Endothelial cell (in vitro differentiated cells): ENCODE measurements at regions not wholly inside any gene's neighbourhood (a gene's known extent, or its start where the extent isn't known, plus 50 kb on each side); places are given as distances from the start of the nearest gene placed in this dataset.
"Not testable (repeated sequence)": the region's sequence is repeated elsewhere in the genome, so short reads cannot be mapped to it uniquely, and the experiment has no call there.

ENCODE experiments used
- DNase-seq: peaks from one replicate; pipeline ENCODE4 v3.0.0; 2021; ENCODE audit warnings: low spot score
- H3K27ac Mint-ChIP-seq: one replicate; pipeline ENCODE4 v1.8.0; 2021; ENCODE audit warnings: mixed read lengths, inconsistent platforms; ENCODE audit not compliant: unreplicated experiment
- H3K27me3 Mint-ChIP-seq: one replicate; pipeline ENCODE4 v1.8.0; 2021; ENCODE audit warnings: mild to moderate bottlenecking, moderate library complexity, mixed read lengths, inconsistent platforms; ENCODE audit not compliant: unreplicated experiment
- H3K36me3 Mint-ChIP-seq: one replicate; pipeline ENCODE4 v1.8.0; 2021; ENCODE audit warnings: mild to moderate bottlenecking, low read depth, mixed read lengths, inconsistent platforms; ENCODE audit not compliant: unreplicated experiment
- H3K4me1 Mint-ChIP-seq: one replicate; pipeline ENCODE4 v1.8.0; 2021; ENCODE audit warnings: mild to moderate bottlenecking, mixed read lengths, inconsistent platforms; ENCODE audit not compliant: unreplicated experiment
- H3K4me3 Mint-ChIP-seq: one replicate; pipeline ENCODE4 v1.8.0; 2021; ENCODE audit warnings: mild to moderate bottlenecking, mixed read lengths, inconsistent platforms; ENCODE audit not compliant: unreplicated experiment
- H3K9me3 Mint-ChIP-seq: one replicate; pipeline ENCODE4 v1.8.0; 2021; ENCODE audit warnings: mixed read lengths, inconsistent platforms; ENCODE audit not compliant: unreplicated experiment
- CTCF ChIP-seq: fragments of 200-600 bp; sonication (generic); IDR thresholded peaks from one replicate; pipeline ENCODE4 v1.5.0; 2021; ENCODE audit warnings: antibody characterized with exemption; ENCODE audit not compliant: unreplicated experiment

- peaks cover 7% of the 10 kb centered on the region for H3K9me3 Mint-ChIP-seq
- no peak for TF ChIP-seq CTCF
- H3K27me3 Mint-ChIP-seq = peaks cover 6% of the 10 kb centered on the region
- H3K27ac Mint-ChIP-seq = no peak overlapping the region
- H3K36me3 Mint-ChIP-seq = peaks cover 7% of the 10 kb centered on the region
- no peak for DNase-seq
- H3K4me3 Mint-ChIP-seq = no peak overlapping the region
- H3K4me1 Mint-ChIP-seq = peaks cover 20% of the 10 kb centered on the region
Measured at GRCh38 chr10:121675344-121675743, 77.1 kb upstream of the FGFR2 start.

- H3K36me3 Mint-ChIP-seq = peaks cover 7% of the 10 kb centered on the region
Measured at GRCh38 chr10:121674885-121675284, 76.6 kb upstream of the FGFR2 start.

GRCh38 chr10:121672733-121673132 is 74.5 kb upstream of the FGFR2 start:
- no peak overlapping the region for H3K27ac Mint-ChIP-seq
- no peak overlapping the region for H3K4me3 Mint-ChIP-seq
- H3K4me1 Mint-ChIP-seq = peaks cover 40% of the 10 kb centered on the region
- no peak for DNase-seq
- H3K9me3 Mint-ChIP-seq = no peaks in the 10 kb centered on the region
- H3K36me3 Mint-ChIP-seq = peaks cover 6% of the 10 kb centered on the region
- peaks cover 6% of the 10 kb centered on the region for H3K27me3 Mint-ChIP-seq
- no peak for TF ChIP-seq CTCF

More at GRCh38 chr10:121674885-121675284, 76.6 kb upstream of the FGFR2 start:
- H3K4me3 Mint-ChIP-seq = no peak overlapping the region
- H3K27ac Mint-ChIP-seq = no peak overlapping the region
- TF ChIP-seq CTCF = no peak
- peaks cover 6% of the 10 kb centered on the region for H3K27me3 Mint-ChIP-seq
- peaks cover 7% of the 10 kb centered on the region for H3K9me3 Mint-ChIP-seq
- H3K4me1 Mint-ChIP-seq = peaks cover 22% of the 10 kb centered on the region
- DNase-seq = no peak

- H3K9me3 Mint-ChIP-seq, H3K4me3 Mint-ChIP-seq, H3K36me3 Mint-ChIP-seq, H3K27me3 Mint-ChIP-seq, H3K27ac Mint-ChIP-seq, DNase-seq: not testable (repeated sequence)
- H3K4me1 Mint-ChIP-seq = peaks cover 40% of the 10 kb centered on the region
Measured at GRCh38 chr10:121669840-121670239, 71.6 kb upstream of the FGFR2 start.

GRCh38 chr10:121669028-121669374 is 70.8 kb upstream of the FGFR2 start:
- Mint-ChIP-seq H3K36me3 (peaks cover 5% of the 10 kb centered on the region), H3K4me3 (no peak overlapping the region), H3K4me1 (peaks cover 38% of the 10 kb centered on the region), H3K9me3 (no peaks in the 10 kb centered on the region), H3K27ac (no peak overlapping the region), H3K27me3 (peaks cover 4% of the 10 kb centered on the region)
- DNase-seq = no peak
- TF ChIP-seq CTCF = no peak
